ENCODE measurements at regions not wholly inside any gene's neighbourhood (a gene's known extent, or its start where the extent isn't known, plus 50 kb on each side); places are given as distances from the start of the nearest gene placed in this dataset.

DNA sequence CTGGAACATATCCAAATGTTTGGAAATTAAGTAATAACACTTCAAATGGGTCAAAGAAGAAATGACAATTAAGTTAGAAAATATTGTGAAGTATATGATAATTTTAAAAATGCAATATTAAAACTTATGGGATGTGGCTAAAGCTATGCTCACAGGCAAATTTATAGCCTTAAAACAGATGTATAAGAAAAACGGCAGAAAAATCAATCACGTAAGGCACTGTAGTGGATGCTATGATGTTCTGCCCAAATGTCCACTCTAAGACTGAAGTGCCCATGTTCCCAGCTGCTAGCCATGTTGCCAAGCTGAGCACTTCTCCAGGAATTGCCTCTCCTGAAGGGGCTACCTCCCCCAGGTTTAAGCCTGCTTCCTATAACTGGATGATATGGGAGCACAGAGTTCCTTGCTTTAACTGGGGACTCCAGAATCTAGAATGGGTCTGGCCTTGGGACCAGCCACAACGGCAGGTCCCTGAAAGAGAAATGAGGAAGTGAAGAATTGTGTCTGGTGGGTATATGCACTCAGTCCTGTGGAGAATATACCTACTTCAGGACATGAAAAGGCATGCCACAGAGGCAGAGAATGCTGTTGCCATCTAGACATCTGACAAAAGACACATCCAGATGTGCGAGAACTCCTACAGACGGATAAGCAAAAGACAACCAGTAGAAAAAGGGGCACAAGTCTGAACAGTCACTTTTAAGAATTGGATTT lies 78.2 kb upstream of the RXRA start:
- TF ChIP-seq POLR2A (IDR thresholded peaks at IDR 0.05; ENCODE audit: low read depth) (no peak), POLR2AphosphoS5 (IDR thresholded peaks at IDR 0.05) (no peak), EP300 (IDR thresholded peaks at IDR 0.05) (no peak)
- TF ChIP-seq, protein P1, sequence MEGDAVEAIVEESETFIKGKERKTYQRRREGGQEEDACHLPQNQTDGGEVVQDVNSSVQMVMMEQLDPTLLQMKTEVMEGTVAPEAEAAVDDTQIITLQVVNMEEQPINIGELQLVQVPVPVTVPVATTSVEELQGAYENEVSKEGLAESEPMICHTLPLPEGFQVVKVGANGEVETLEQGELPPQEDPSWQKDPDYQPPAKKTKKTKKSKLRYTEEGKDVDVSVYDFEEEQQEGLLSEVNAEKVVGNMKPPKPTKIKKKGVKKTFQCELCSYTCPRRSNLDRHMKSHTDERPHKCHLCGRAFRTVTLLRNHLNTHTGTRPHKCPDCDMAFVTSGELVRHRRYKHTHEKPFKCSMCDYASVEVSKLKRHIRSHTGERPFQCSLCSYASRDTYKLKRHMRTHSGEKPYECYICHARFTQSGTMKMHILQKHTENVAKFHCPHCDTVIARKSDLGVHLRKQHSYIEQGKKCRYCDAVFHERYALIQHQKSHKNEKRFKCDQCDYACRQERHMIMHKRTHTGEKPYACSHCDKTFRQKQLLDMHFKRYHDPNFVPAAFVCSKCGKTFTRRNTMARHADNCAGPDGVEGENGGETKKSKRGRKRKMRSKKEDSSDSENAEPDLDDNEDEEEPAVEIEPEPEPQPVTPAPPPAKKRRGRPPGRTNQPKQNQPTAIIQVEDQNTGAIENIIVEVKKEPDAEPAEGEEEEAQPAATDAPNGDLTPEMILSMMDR (IDR thresholded peaks at IDR 0.05), result no peak
